ENCODE measurements at regions not wholly inside any gene's neighbourhood (a gene's known extent, or its start where the extent isn't known, plus 50 kb on each side); places are given as distances from the start of the nearest gene placed in this dataset.
"Not testable (repeated sequence)": the region's sequence is repeated elsewhere in the genome, so short reads cannot be mapped to it uniquely, and the experiment has no call there.

DNA sequence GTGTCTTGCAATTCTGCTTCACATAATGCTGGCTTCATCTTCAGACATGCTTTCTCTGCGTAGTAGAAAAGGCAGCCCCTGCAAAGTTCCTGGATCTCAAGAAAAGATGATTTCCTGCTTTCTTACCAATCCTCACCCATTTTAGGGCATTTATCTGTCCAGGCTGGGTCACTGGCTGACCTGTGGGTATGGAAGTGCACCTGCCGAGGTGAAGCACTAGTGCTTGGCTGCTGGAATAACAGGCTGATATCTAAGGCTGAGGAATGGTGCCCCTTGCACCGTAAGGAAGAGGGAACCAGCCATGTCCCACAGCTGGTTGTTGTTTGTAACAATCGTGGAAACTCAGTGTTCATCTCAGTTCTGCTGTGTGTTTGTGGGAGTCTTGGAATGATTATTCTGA lies 138.0 kb upstream of the KLF6 start:
- Histone ChIP-seq H3K36me3 (ENCODE audit: insufficient read depth, low read length) (no peaks in the 10 kb centered on the region), H2AFZ (ENCODE audit: low read depth, low read length) (no peak overlapping the region), H4K20me1 (ENCODE audit: insufficient read depth, low read length) (no peaks in the 10 kb centered on the region), H3K9ac (ENCODE audit: low read length) (no peak overlapping the region), H3K27ac (ENCODE audit: low read depth, low read length) (no peak overlapping the region), H3K4me1 (ENCODE audit: insufficient read depth, low read length) (peaks cover 8% of the 10 kb centered on the region), H3K27me3 (ENCODE audit: insufficient read depth, low read length) (no peaks in the 10 kb centered on the region), H3K4me2 (ENCODE audit: low read length) (no peak overlapping the region), H3K79me2 (ENCODE audit: insufficient read depth, low read length) (no peaks in the 10 kb centered on the region), H3K4me3 (ENCODE audit: insufficient read depth, low read depth, low read length) (no peak overlapping the region), H3K9me3 (ENCODE audit: insufficient read depth, low read depth, low read length) (no peaks in the 10 kb centered on the region)
- TF ChIP-seq EZH2 (IDR thresholded peaks at IDR 0.05; ENCODE audit: insufficient read depth, low read length), result no peak
- TF ChIP-seq CTCF (IDR thresholded peaks at IDR 0.05; ENCODE audit: insufficient read depth, low read depth, low read length), result no peak
- FAIRE-seq, result no peak
- peaks cover 3% of the 10 kb centered on the region for H3K36me3 Mint-ChIP-seq (ENCODE audit: low read depth, unreplicated experiment)
- H3K4me1 Mint-ChIP-seq (ENCODE audit: low read depth, unreplicated experiment), result peaks cover 25% of the 10 kb centered on the region
- H3K27ac Mint-ChIP-seq (ENCODE audit: unreplicated experiment), result peak overlapping the region; percentile 53
- DNase-seq (ENCODE audit: low read depth), result no peak
- no peak overlapping the region for H3K4me3 Mint-ChIP-seq (ENCODE audit: unreplicated experiment)
- peaks cover 13% of the 10 kb centered on the region for H3K9me3 Mint-ChIP-seq (ENCODE audit: unreplicated experiment)
- no peaks in the 10 kb centered on the region for H3K27me3 Mint-ChIP-seq (ENCODE audit: low read depth, unreplicated experiment)

DNA sequence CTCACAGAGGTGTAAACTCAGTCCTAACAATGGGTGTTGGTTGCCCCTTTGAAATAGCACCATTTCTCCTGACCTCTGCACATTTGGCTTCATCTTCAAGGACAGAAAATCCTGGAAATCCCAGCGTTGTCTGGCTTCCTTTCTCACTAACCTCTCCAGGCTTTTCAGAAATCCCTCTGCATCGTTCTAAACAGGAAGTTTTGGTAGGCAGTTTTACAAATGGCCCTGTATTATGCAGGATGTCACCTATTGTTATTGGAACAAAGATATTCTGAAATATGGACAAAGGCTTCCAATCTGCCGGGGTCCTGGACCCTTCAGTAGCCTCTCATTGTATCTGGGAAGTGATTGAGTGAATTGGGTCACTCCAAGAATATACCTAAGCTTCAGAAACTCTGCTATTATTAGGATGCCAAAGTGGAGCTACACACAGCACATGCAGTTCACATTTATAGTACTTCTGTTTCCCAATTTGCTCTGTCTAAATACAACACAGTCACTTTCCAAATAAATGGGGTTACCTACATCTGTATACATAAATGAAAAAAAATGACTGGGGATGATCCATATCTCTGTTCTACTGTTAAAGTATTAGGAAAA lies 134.8 kb upstream of the KLF6 start:
- H3K4me2 ChIP-seq (ENCODE audit: low read length), result no peak overlapping the region
- H3K79me2 ChIP-seq (ENCODE audit: insufficient read depth, low read length), result no peaks in the 10 kb centered on the region
- H3K27me3 ChIP-seq (ENCODE audit: insufficient read depth, low read length), result no peaks in the 10 kb centered on the region
- no peaks in the 10 kb centered on the region for H4K20me1 ChIP-seq (ENCODE audit: insufficient read depth, low read length)
- no peak overlapping the region for H3K27ac ChIP-seq (ENCODE audit: low read depth, low read length)
- peaks cover 9% of the 10 kb centered on the region for H3K4me1 Mint-ChIP-seq (ENCODE audit: low read depth, unreplicated experiment)
- H2AFZ ChIP-seq (ENCODE audit: low read depth, low read length), result peak overlapping the region; percentile 5
- H3K36me3 ChIP-seq (ENCODE audit: insufficient read depth, low read length), result no peaks in the 10 kb centered on the region
- FAIRE-seq (no peak), DNase-seq (ENCODE audit: low read depth) (no peak)
- no peaks in the 10 kb centered on the region for H3K27me3 Mint-ChIP-seq (ENCODE audit: low read depth, unreplicated experiment)
- peaks cover 16% of the 10 kb centered on the region for H3K9me3 Mint-ChIP-seq (ENCODE audit: unreplicated experiment)
- peaks cover 8% of the 10 kb centered on the region for H3K4me1 ChIP-seq (ENCODE audit: insufficient read depth, low read length)
- H3K4me3 Mint-ChIP-seq (ENCODE audit: unreplicated experiment), result no peak overlapping the region
- H3K27ac Mint-ChIP-seq (ENCODE audit: unreplicated experiment), result no peak overlapping the region
- peaks cover 3% of the 10 kb centered on the region for H3K36me3 Mint-ChIP-seq (ENCODE audit: low read depth, unreplicated experiment)
- H3K4me3 ChIP-seq (ENCODE audit: insufficient read depth, low read depth, low read length), result no peak overlapping the region
- H3K9ac ChIP-seq (ENCODE audit: low read length), result no peak overlapping the region
- no peaks in the 10 kb centered on the region for H3K9me3 ChIP-seq (ENCODE audit: insufficient read depth, low read depth, low read length)
- TF ChIP-seq CTCF (IDR thresholded peaks at IDR 0.05; ENCODE audit: insufficient read depth, low read depth, low read length) (no peak), EZH2 (IDR thresholded peaks at IDR 0.05; ENCODE audit: insufficient read depth, low read length) (no peak)

GRCh38 chr10:3917392-3917791 lies 132.4 kb upstream of the KLF6 start:
- H3K9ac ChIP-seq (ENCODE audit: low read length); H3K4me3 ChIP-seq (ENCODE audit: insufficient read depth, low read depth, low read length); H3K27me3 ChIP-seq (ENCODE audit: insufficient read depth, low read length); H3K4me2 ChIP-seq (ENCODE audit: low read length); H3K4me1 ChIP-seq (ENCODE audit: insufficient read depth, low read length); H2AFZ ChIP-seq (ENCODE audit: low read depth, low read length); H3K9me3 ChIP-seq (ENCODE audit: insufficient read depth, low read depth, low read length); H3K36me3 Mint-ChIP-seq (ENCODE audit: low read depth, unreplicated experiment); H3K4me1 Mint-ChIP-seq (ENCODE audit: low read depth, unreplicated experiment); H3K27me3 Mint-ChIP-seq (ENCODE audit: low read depth, unreplicated experiment); DNase-seq (ENCODE audit: low read depth); H3K79me2 ChIP-seq (ENCODE audit: insufficient read depth, low read length); H3K27ac Mint-ChIP-seq (ENCODE audit: unreplicated experiment); H3K27ac ChIP-seq (ENCODE audit: low read depth, low read length); H3K36me3 ChIP-seq (ENCODE audit: insufficient read depth, low read length); H3K4me3 Mint-ChIP-seq (ENCODE audit: unreplicated experiment); FAIRE-seq; H4K20me1 ChIP-seq (ENCODE audit: insufficient read depth, low read length): not testable (repeated sequence)
- peaks cover 11% of the 10 kb centered on the region for H3K9me3 Mint-ChIP-seq (ENCODE audit: unreplicated experiment)
